ENCODE measurements at regions not wholly inside any gene's neighbourhood (a gene's known extent, or its start where the extent isn't known, plus 50 kb on each side); places are given as distances from the start of the nearest gene placed in this dataset.

- TF ChIP-seq CTCF (IDR thresholded peaks at IDR 0.05) (no peak), POLR2A (IDR thresholded peaks at IDR 0.05) (no peak)
These were observed 259.0 kb downstream of the CXCL12 start for GRCh38 chr10:44125879-44126278.
